HepG2 (cell line): ENCODE measurements at regions not wholly inside any gene's neighbourhood (a gene's known extent, or its start where the extent isn't known, plus 50 kb on each side); places are given as distances from the start of the nearest gene placed in this dataset.

ENCODE experiments used
- BRD4 ChIP-seq: sonication (generic); formaldehyde crosslinking; IDR thresholded peaks from 2 replicates; pipeline ENCODE4 v1.4.0; 2020; ENCODE audit warnings: missing genetic modification reagents
- CTCF ChIP-seq: sonication (generic); formaldehyde crosslinking; IDR thresholded peaks from 2 replicates; pipeline ENCODE4 v1.5.0; 2020; ENCODE audit warnings: mild to moderate bottlenecking, missing genetic modification reagents, moderate library complexity
- TAF1 ChIP-seq: sonication (generic); formaldehyde crosslinking; IDR thresholded peaks from 2 replicates; pipeline ENCODE4 v1.4.0; 2020; ENCODE audit warnings: missing genetic modification reagents
- ZBTB33 ChIP-seq: sonication (generic); formaldehyde crosslinking; IDR thresholded peaks from 2 replicates; pipeline ENCODE4 v1.4.0; 2020; ENCODE audit warnings: missing genetic modification reagents
- ZNF121 ChIP-seq: sonication (generic); formaldehyde crosslinking; IDR thresholded peaks from 2 replicates; pipeline ENCODE4 v1.5.0; 2020; ENCODE audit warnings: mild to moderate bottlenecking, missing genetic modification reagents
- ZNF282 ChIP-seq: fragments of 450-650 bp; IDR thresholded peaks from 2 replicates; pipeline ENCODE4 v1.6.1; 2018; ENCODE audit not compliant: partially characterized antibody
- ZNF317 ChIP-seq: sonication (generic); formaldehyde crosslinking; IDR thresholded peaks from 2 replicates; pipeline ENCODE4 v1.5.0; 2020; ENCODE audit warnings: mild to moderate bottlenecking, missing genetic modification reagents
- TF ChIP-seq, protein P1 (sequence below), 2 experiments: sonication (generic) in 1 of 2; formaldehyde crosslinking in 1 of 2; IDR thresholded peaks; 2 replicates each; pipeline versions ENCODE4 v1.4.0 to v1.6.1; 2018 to 2020; ENCODE audit warnings: missing genetic modification reagents in 2 of 2, borderline replicate concordance in 1 of 2, low read depth in 1 of 2, mild to moderate bottlenecking in 1 of 2, missing biosample characterization in 1 of 2

GRCh38 chr5:58244819-58245475, 214.9 kb downstream of the PLK2 start:
- TF ChIP-seq CTCF (CRISPR knock-in tag) = no peak
- TF ChIP-seq ZNF282 = no peak
- TF ChIP-seq, protein P1, sequence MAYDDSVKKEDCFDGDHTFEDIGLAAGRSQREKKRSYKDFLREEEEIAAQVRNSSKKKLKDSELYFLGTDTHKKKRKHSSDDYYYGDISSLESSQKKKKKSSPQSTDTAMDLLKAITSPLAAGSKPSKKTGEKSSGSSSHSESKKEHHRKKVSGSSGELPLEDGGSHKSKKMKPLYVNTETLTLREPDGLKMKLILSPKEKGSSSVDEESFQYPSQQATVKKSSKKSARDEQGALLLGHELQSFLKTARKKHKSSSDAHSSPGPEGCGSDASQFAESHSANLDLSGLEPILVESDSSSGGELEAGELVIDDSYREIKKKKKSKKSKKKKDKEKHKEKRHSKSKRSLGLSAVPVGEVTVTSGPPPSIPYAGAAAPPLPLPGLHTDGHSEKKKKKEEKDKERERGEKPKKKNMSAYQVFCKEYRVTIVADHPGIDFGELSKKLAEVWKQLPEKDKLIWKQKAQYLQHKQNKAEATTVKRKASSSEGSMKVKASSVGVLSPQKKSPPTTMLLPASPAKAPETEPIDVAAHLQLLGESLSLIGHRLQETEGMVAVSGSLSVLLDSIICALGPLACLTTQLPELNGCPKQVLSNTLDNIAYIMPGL (CRISPR knock-in tag; IDR thresholded peaks at IDR 0.05; ENCODE audit: borderline replicate concordance in 1 of 2, low read depth in 1 of 2) = no peak
- no peak for TF ChIP-seq BRD4 (CRISPR knock-in tag)
- TF ChIP-seq ZNF317 (CRISPR knock-in tag) = no peak
- no peak for TF ChIP-seq ZBTB33 (CRISPR knock-in tag)
- TF ChIP-seq TAF1 = no peak
- no peak for TF ChIP-seq ZNF121 (CRISPR knock-in tag)
